Neural cell (in vitro differentiated cells): ENCODE measurements at regions not wholly inside any gene's neighbourhood (a gene's known extent, or its start where the extent isn't known, plus 50 kb on each side); places are given as distances from the start of the nearest gene placed in this dataset.

ENCODE experiments used
- H2AFZ ChIP-seq: fragments of 200-600, 300-800 bp; sonication (generic), shearing (Covaris generic); 2 replicates; pipeline ENCODE4 v1.6.0; 2014; ENCODE audit warnings: low read depth, mild to moderate bottlenecking, antibody characterized with exemption, low read length, moderate library complexity
- H3F3A ChIP-seq: fragments of 200-600 bp; shearing (Covaris generic); 2 replicates; pipeline ENCODE4 v1.6.1; 2016; ENCODE audit warnings: mild to moderate bottlenecking, moderate library complexity, mixed read lengths, antibody characterized with exemption, low read length; ENCODE audit not compliant: insufficient read depth, poor library complexity, severe bottlenecking
- H3K27ac ChIP-seq: fragments of 200-600, 300-800 bp; sonication (generic), shearing (Covaris generic); 2 replicates; pipeline ENCODE4 v1.5.1; 2014; ENCODE audit warnings: mild to moderate bottlenecking, low read length, moderate library complexity
- H3K27me3 ChIP-seq: fragments of 300-800, 200-600 bp; sonication (generic), shearing (Covaris generic); 2 replicates; pipeline ENCODE4 v1.6.0; 2014; ENCODE audit warnings: mild to moderate bottlenecking, low read depth, low read length, moderate library complexity; ENCODE audit not compliant: insufficient read depth
- H3K36me3 ChIP-seq: fragments of 300-800, 200-600 bp; sonication (generic), shearing (Covaris generic); 2 replicates; pipeline ENCODE4 v1.5.1; 2014; ENCODE audit warnings: mild to moderate bottlenecking, antibody characterized with exemption, low read length, moderate library complexity; ENCODE audit not compliant: insufficient read depth
- H3K4me2 ChIP-seq: fragments of 300-800, 200-600 bp; sonication (generic), shearing (Covaris generic); 2 replicates; pipeline ENCODE4 v1.6.0; 2014; ENCODE audit warnings: mild to moderate bottlenecking, low read length
- H3K4me3 ChIP-seq: fragments of 300-800, 200-600 bp; sonication (generic), shearing (Covaris generic); 2 replicates; pipeline ENCODE4 v1.5.1; 2014; ENCODE audit warnings: mild to moderate bottlenecking, low read length, moderate library complexity
- H3K79me2 ChIP-seq: fragments of 200-600 bp; shearing (Covaris generic); replicated peaks from 2 replicates; pipeline ENCODE4 v1.6.0; 2014; ENCODE audit warnings: mild to moderate bottlenecking, low read length, moderate library complexity; ENCODE audit not compliant: insufficient read depth
- H3K9ac ChIP-seq: fragments of 300-800, 200-600 bp; sonication (generic), shearing (Covaris generic); 2 replicates; pipeline ENCODE4 v1.6.1; 2016; ENCODE audit warnings: mild to moderate bottlenecking, low read length, mixed read lengths
- H3K9me2 ChIP-seq: fragments of 200-600 bp; shearing (Covaris generic); 2 replicates; pipeline ENCODE4 v1.6.1; 2016; ENCODE audit warnings: mild to moderate bottlenecking, low read length, mixed read lengths; ENCODE audit not compliant: insufficient read depth
- H3K9me3 ChIP-seq: fragments of 200-600, 300-800 bp; sonication (generic), shearing (Covaris generic); 2 replicates; pipeline ENCODE4 v1.6.1; 2016; ENCODE audit warnings: mild to moderate bottlenecking, mixed run types, low read length, moderate library complexity, mixed read lengths
- H4K20me1 ChIP-seq: fragments of 200-600 bp; shearing (Covaris generic); 2 replicates; pipeline ENCODE4 v1.6.1; 2016; ENCODE audit warnings: mild to moderate bottlenecking, mixed run types; ENCODE audit not compliant: insufficient read depth
- EP300 ChIP-seq: fragments of 450-650 bp; conservative IDR thresholded peaks from 2 replicates; pipeline ENCODE4 v1.6.1; 2014; ENCODE audit warnings: antibody characterized with exemption, mild to moderate bottlenecking, moderate library complexity; ENCODE audit not compliant: poor library complexity, severe bottlenecking
- EZH2 ChIP-seq: fragments of 200-600, 300-800 bp; shearing (Covaris generic), sonication (generic); IDR thresholded peaks from 2 replicates; pipeline ENCODE4 v1.6.1; 2014; ENCODE audit warnings: antibody characterized with exemption, low read length, borderline replicate concordance, mild to moderate bottlenecking; ENCODE audit not compliant: insufficient read depth, poor library complexity, severe bottlenecking
- MXI1 ChIP-seq: fragments of 450-650 bp; conservative IDR thresholded peaks from 2 replicates; pipeline ENCODE4 v1.6.1; 2014; ENCODE audit warnings: antibody characterized with exemption, mild to moderate bottlenecking; ENCODE audit not compliant: poor library complexity, severe bottlenecking
- POLR2AphosphoS5 ChIP-seq: IDR thresholded peaks from 2 replicates; pipeline ENCODE4 v1.6.1; 2012
- RAD21 ChIP-seq: fragments of 450-650 bp; conservative IDR thresholded peaks from 2 replicates; pipeline ENCODE4 v1.6.1; 2014; ENCODE audit warnings: antibody characterized with exemption, mild to moderate bottlenecking, moderate library complexity
- SMC3 ChIP-seq: fragments of 450-650 bp; conservative IDR thresholded peaks from 2 replicates; pipeline ENCODE4 v1.6.1; 2014; ENCODE audit warnings: antibody characterized with exemption, mild to moderate bottlenecking, moderate library complexity; ENCODE audit not compliant: poor library complexity
- TAF1 ChIP-seq: IDR thresholded peaks from 2 replicates; pipeline ENCODE4 v1.6.1; 2012; ENCODE audit warnings: low read depth
- TF ChIP-seq, protein P1 (sequence below): fragments of 450-650 bp; IDR thresholded peaks from 2 replicates; pipeline ENCODE4 v1.5.1; 2014; ENCODE audit warnings: antibody characterized with exemption, mild to moderate bottlenecking, moderate library complexity; ENCODE audit not compliant: poor library complexity, severe bottlenecking
- TF ChIP-seq, protein P2 (sequence below): IDR thresholded peaks from 2 replicates; pipeline ENCODE4 v1.6.1; 2012; ENCODE audit warnings: borderline replicate concordance

DNA sequence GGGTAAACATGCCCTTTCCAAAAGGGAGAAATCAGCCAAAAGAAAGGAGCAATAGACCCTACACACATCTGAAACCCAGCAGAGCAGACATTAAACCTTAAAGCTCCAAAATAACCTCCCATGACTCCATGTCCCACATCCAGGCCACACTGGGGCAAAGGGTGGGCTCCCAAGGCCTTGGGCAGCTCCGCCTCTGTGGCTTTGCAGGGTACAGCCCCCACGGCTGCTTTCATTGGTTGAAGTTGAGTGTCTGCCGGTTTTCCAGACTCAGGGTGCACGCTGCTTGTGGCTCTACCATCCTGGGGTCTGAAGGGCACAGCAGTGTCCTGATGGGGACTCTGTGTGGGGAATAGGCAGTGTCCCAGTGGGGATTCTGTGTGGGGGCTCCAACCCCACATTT is 146.5 kb downstream of the ZDHHC21 start:
- Histone ChIP-seq H3K4me3 (no peak overlapping the region), H3K9ac (no peak overlapping the region), H3K9me3 (no peaks in the 10 kb centered on the region), H3F3A (no peaks in the 10 kb centered on the region), H3K27ac (no peak overlapping the region), H3K27me3 (no peaks in the 10 kb centered on the region), H3K9me2 (no peaks in the 10 kb centered on the region), H3K79me2 (no peaks in the 10 kb centered on the region), H4K20me1 (no peaks in the 10 kb centered on the region), H3K36me3 (no peaks in the 10 kb centered on the region), H3K4me2 (no peak overlapping the region), H2AFZ (no peak overlapping the region)
- TF ChIP-seq MXI1 (no peak), EP300 (no peak), RAD21 (no peak), EZH2 (no peak), SMC3 (no peak), TAF1 (no peak), POLR2AphosphoS5 (no peak)
- TF ChIP-seq, protein P1, sequence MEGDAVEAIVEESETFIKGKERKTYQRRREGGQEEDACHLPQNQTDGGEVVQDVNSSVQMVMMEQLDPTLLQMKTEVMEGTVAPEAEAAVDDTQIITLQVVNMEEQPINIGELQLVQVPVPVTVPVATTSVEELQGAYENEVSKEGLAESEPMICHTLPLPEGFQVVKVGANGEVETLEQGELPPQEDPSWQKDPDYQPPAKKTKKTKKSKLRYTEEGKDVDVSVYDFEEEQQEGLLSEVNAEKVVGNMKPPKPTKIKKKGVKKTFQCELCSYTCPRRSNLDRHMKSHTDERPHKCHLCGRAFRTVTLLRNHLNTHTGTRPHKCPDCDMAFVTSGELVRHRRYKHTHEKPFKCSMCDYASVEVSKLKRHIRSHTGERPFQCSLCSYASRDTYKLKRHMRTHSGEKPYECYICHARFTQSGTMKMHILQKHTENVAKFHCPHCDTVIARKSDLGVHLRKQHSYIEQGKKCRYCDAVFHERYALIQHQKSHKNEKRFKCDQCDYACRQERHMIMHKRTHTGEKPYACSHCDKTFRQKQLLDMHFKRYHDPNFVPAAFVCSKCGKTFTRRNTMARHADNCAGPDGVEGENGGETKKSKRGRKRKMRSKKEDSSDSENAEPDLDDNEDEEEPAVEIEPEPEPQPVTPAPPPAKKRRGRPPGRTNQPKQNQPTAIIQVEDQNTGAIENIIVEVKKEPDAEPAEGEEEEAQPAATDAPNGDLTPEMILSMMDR = no peak
- TF ChIP-seq, protein P2, sequence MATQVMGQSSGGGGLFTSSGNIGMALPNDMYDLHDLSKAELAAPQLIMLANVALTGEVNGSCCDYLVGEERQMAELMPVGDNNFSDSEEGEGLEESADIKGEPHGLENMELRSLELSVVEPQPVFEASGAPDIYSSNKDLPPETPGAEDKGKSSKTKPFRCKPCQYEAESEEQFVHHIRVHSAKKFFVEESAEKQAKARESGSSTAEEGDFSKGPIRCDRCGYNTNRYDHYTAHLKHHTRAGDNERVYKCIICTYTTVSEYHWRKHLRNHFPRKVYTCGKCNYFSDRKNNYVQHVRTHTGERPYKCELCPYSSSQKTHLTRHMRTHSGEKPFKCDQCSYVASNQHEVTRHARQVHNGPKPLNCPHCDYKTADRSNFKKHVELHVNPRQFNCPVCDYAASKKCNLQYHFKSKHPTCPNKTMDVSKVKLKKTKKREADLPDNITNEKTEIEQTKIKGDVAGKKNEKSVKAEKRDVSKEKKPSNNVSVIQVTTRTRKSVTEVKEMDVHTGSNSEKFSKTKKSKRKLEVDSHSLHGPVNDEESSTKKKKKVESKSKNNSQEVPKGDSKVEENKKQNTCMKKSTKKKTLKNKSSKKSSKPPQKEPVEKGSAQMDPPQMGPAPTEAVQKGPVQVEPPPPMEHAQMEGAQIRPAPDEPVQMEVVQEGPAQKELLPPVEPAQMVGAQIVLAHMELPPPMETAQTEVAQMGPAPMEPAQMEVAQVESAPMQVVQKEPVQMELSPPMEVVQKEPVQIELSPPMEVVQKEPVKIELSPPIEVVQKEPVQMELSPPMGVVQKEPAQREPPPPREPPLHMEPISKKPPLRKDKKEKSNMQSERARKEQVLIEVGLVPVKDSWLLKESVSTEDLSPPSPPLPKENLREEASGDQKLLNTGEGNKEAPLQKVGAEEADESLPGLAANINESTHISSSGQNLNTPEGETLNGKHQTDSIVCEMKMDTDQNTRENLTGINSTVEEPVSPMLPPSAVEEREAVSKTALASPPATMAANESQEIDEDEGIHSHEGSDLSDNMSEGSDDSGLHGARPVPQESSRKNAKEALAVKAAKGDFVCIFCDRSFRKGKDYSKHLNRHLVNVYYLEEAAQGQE = no peak

DNA sequence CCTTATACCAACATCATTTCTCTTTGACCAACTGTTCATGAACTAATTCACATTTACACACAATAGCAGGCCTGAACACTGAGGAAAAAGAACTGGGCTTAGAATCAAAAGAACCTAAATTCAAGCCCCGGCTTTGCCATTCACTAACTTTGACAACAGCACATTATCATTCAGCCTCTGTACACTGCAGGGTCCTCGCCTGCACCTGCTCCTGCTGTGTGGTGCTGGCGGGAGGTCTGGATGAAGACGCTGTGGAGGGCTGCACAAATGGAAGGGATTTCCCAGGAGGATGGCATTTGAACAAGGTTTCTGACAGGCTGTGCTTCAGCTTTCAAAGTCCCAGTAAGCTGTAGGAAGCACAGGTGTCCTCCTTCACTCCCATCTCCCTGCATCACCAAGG is 151.2 kb downstream of the ZDHHC21 start:
- Histone ChIP-seq H3K4me2 (no peak overlapping the region), H2AFZ (no peak overlapping the region), H3F3A (no peaks in the 10 kb centered on the region), H3K9me3 (no peaks in the 10 kb centered on the region), H3K4me3 (no peak overlapping the region), H3K27ac (no peak overlapping the region), H3K9me2 (no peaks in the 10 kb centered on the region), H4K20me1 (no peaks in the 10 kb centered on the region), H3K36me3 (no peaks in the 10 kb centered on the region), H3K9ac (no peak overlapping the region), H3K79me2 (no peaks in the 10 kb centered on the region), H3K27me3 (no peaks in the 10 kb centered on the region)
- TF ChIP-seq MXI1 (no peak), POLR2AphosphoS5 (no peak), EZH2 (no peak), SMC3 (no peak), RAD21 (no peak), TAF1 (no peak), EP300 (no peak)
- TF ChIP-seq, protein P1 = no peak
- TF ChIP-seq, protein P2 = no peak
